SK-N-SH treated with all-trans-retinoic acid at 6 μM for 48 hours (cell line): ENCODE measurements at regions not wholly inside any gene's neighbourhood (a gene's known extent, or its start where the extent isn't known, plus 50 kb on each side); places are given as distances from the start of the nearest gene placed in this dataset.

Source experiments
- CSDC2 ChIP-seq: fragments of 250-450 bp; sonication (Bioruptor Pico); IDR thresholded peaks from 2 replicates; pipeline ENCODE4 v1.5.0; 2020; ENCODE audit warnings: mild to moderate bottlenecking, moderate library complexity
- ZNF565 ChIP-seq: fragments of 450-650 bp; formaldehyde crosslinking; conservative IDR thresholded peaks from 2 replicates; pipeline ENCODE4 v1.5.0; 2020; ENCODE audit warnings: low read depth, mild to moderate bottlenecking, moderate library complexity
- TF ChIP-seq, protein P1 (sequence below): fragments of 250-450 bp; sonication (Bioruptor Pico); IDR thresholded peaks from 2 replicates; pipeline ENCODE4 v1.8.0; 2020; ENCODE audit warnings: mild to moderate bottlenecking, moderate library complexity, borderline replicate concordance
- TF ChIP-seq, protein P2 (sequence below): fragments of 250-450 bp; sonication (Bioruptor Pico); IDR thresholded peaks from 2 replicates; pipeline ENCODE4 v1.5.1; 2020; ENCODE audit warnings: low read depth, mild to moderate bottlenecking, moderate library complexity

DNA sequence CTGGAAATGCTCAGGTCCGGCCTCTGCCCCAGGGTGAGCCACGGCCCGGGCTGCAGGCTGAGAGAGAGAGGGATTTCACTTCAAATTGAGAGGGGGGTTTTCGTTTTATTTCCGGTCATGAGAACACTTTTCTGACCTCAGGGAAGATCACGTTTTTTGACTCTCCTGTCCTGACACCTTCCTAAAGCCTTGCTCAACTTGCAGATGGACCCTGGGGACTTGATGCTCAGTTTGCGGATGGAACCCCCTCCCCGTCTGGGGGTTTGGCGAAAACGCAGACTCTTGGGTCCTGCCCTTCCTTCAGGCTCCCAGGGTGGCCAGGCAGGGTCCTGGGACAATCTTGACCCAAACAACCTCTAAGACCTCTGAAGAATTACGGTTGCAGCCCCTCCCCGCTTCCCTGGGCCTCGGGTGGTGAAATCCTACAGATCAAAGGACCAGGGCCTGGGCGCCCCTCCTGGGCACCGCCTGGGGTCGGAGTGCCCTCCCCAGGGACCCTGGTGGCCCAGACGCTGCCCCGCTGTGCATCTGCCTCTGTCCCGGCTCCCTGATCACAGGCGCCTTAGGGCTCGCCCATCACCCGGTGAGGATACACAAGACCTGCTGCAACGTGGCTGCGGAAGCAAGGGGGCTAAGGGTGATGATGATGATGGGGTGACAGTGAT is 148.2 kb downstream of the ERMARD start:
- TF ChIP-seq ZNF565 (CRISPR knock-in tag) (no peak), CSDC2 (CRISPR knock-in tag) (no peak)
- TF ChIP-seq, protein P1, sequence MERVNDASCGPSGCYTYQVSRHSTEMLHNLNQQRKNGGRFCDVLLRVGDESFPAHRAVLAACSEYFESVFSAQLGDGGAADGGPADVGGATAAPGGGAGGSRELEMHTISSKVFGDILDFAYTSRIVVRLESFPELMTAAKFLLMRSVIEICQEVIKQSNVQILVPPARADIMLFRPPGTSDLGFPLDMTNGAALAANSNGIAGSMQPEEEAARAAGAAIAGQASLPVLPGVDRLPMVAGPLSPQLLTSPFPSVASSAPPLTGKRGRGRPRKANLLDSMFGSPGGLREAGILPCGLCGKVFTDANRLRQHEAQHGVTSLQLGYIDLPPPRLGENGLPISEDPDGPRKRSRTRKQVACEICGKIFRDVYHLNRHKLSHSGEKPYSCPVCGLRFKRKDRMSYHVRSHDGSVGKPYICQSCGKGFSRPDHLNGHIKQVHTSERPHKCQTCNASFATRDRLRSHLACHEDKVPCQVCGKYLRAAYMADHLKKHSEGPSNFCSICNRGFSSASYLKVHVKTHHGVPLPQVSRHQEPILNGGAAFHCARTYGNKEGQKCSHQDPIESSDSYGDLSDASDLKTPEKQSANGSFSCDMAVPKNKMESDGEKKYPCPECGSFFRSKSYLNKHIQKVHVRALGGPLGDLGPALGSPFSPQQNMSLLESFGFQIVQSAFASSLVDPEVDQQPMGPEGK (CRISPR knock-in tag), result no peak
- TF ChIP-seq, protein P2, sequence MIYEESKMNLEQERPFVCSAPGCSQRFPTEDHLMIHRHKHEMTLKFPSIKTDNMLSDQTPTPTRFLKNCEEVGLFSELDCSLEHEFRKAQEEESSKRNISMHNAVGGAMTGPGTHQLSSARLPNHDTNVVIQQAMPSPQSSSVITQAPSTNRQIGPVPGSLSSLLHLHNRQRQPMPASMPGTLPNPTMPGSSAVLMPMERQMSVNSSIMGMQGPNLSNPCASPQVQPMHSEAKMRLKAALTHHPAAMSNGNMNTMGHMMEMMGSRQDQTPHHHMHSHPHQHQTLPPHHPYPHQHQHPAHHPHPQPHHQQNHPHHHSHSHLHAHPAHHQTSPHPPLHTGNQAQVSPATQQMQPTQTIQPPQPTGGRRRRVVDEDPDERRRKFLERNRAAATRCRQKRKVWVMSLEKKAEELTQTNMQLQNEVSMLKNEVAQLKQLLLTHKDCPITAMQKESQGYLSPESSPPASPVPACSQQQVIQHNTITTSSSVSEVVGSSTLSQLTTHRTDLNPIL (CRISPR knock-in tag), result no peak
